HEK293 (cell line): ENCODE measurements at regions not wholly inside any gene's neighbourhood (a gene's known extent, or its start where the extent isn't known, plus 50 kb on each side); places are given as distances from the start of the nearest gene placed in this dataset.

Experiments
- CTCF ChIA-PET: fragments of 350-600 bp; formaldehyde crosslinking; extraction: SDS; loops from one replicate; lab custom pipeline; 2021; ENCODE audit warnings: antibody characterized with exemption; lab: Yijun Ruan, JAX
- POLR2A ChIA-PET: fragments of 300-600 bp; formaldehyde crosslinking; extraction: SDS; loops from one replicate; lab custom pipeline; 2020; ENCODE audit warnings: antibody characterized with exemption, inconsistent platforms; lab: Yijun Ruan, JAX
- H3K27ac ChIP-seq: fragments of 200-500 bp; sonication (Bioruptor generic); 2 replicates; pipeline ENCODE4 v1.5.1; 2014; ENCODE audit warnings: low read depth, low read length, control low read depth, inconsistent platforms; ENCODE audit errors: extremely low read depth
- H3K36me3 ChIP-seq, 2 experiments: fragments of 200-500 bp in 1 of 2; sonication (Bioruptor generic) in 1 of 2; 1 replicate in 1 of 2; 2 replicates in 1 of 2; pipeline ENCODE4 v1.5.1; 2014 to 2017; ENCODE audit warnings: inconsistent platforms in 2 of 2, low read length in 2 of 2; ENCODE audit not compliant: control insufficient read depth in 2 of 2, insufficient read depth in 1 of 2
- H3K4me1 ChIP-seq: fragments of 200-500 bp; sonication (Bioruptor generic); 2 replicates; pipeline ENCODE4 v1.5.1; 2014; ENCODE audit warnings: mild to moderate bottlenecking, low read length, inconsistent platforms; ENCODE audit not compliant: control insufficient read depth, insufficient read depth
- H3K4me3 ChIP-seq: 2 replicates; pipeline ENCODE4 v1.5.1; 2011; ENCODE audit warnings: low read depth, mild to moderate bottlenecking, control low read depth, low read length, moderate library complexity
- H3K9me3 ChIP-seq: fragments of 200-500 bp; sonication (Bioruptor generic); 2 replicates; pipeline ENCODE4 v1.5.1; 2014; ENCODE audit warnings: low read depth, low read length, inconsistent platforms; ENCODE audit not compliant: control insufficient read depth, insufficient read depth
- CTCF ChIP-seq: fragments of 450-650 bp; formaldehyde crosslinking; IDR thresholded peaks from 2 replicates; pipeline ENCODE4 v1.5.1; 2016; ENCODE audit warnings: missing biosample characterization, missing genetic modification characterization
- GLIS2 ChIP-seq: fragments of 450-650 bp; formaldehyde crosslinking; IDR thresholded peaks from 2 replicates; pipeline ENCODE4 v1.5.1; 2016; ENCODE audit warnings: missing biosample characterization, missing genetic modification characterization
- MEIS1 ChIP-seq: sonication (generic); formaldehyde crosslinking; IDR thresholded peaks from 2 replicates; pipeline ENCODE4 v1.8.1; 2022; ENCODE audit warnings: missing genetic modification reagents, mild to moderate bottlenecking, borderline replicate concordance
- MZF1 ChIP-seq: fragments of 450-650 bp; formaldehyde crosslinking; IDR thresholded peaks from 2 replicates; pipeline ENCODE4 v1.5.1; 2017; ENCODE audit warnings: missing biosample characterization, missing genetic modification characterization, borderline replicate concordance
- SP7 ChIP-seq: fragments of 450-650 bp; formaldehyde crosslinking; IDR thresholded peaks from 2 replicates; pipeline ENCODE4 v1.5.1; 2016; ENCODE audit warnings: missing biosample characterization, missing genetic modification characterization
- WT1 ChIP-seq: fragments of 450-650 bp; formaldehyde crosslinking; IDR thresholded peaks from 2 replicates; pipeline ENCODE4 v1.5.1; 2016; ENCODE audit warnings: missing biosample characterization, missing genetic modification characterization
- ZBTB49 ChIP-seq: fragments of 450-650 bp; formaldehyde crosslinking; IDR thresholded peaks from 2 replicates; pipeline ENCODE4 v1.5.1; 2016; ENCODE audit warnings: missing biosample characterization, missing genetic modification characterization, low read depth
- ZFP41 ChIP-seq: fragments of 450-650 bp; formaldehyde crosslinking; IDR thresholded peaks from 2 replicates; pipeline ENCODE4 v1.5.1; 2016; ENCODE audit warnings: missing biosample characterization, missing genetic modification characterization, borderline replicate concordance
- ZNF132 ChIP-seq: fragments of 450-650 bp; formaldehyde crosslinking; IDR thresholded peaks from 2 replicates; pipeline ENCODE4 v1.5.1; 2017; ENCODE audit warnings: missing biosample characterization, missing genetic modification characterization, borderline replicate concordance
- ZNF148 ChIP-seq: fragments of 450-650 bp; formaldehyde crosslinking; IDR thresholded peaks from 2 replicates; pipeline ENCODE4 v1.5.0; 2017; ENCODE audit warnings: missing biosample characterization, missing genetic modification characterization, borderline replicate concordance
- ZNF214 ChIP-seq: fragments of 450-650 bp; formaldehyde crosslinking; IDR thresholded peaks from 2 replicates; pipeline ENCODE4 v1.5.1; 2017; ENCODE audit warnings: missing biosample characterization, mild to moderate bottlenecking, missing genetic modification characterization, borderline replicate concordance
- ZNF23 ChIP-seq: fragments of 450-650 bp; formaldehyde crosslinking; IDR thresholded peaks from 2 replicates; pipeline ENCODE4 v1.5.1; 2016; ENCODE audit warnings: missing biosample characterization, missing genetic modification characterization, borderline replicate concordance
- ZNF266 ChIP-seq: fragments of 450-650 bp; formaldehyde crosslinking; IDR thresholded peaks from 2 replicates; pipeline ENCODE4 v1.5.1; 2016; ENCODE audit warnings: missing biosample characterization, missing genetic modification characterization, low read depth
- ZNF302 ChIP-seq: fragments of 450-650 bp; formaldehyde crosslinking; IDR thresholded peaks from 2 replicates; pipeline ENCODE4 v1.5.1; 2016; ENCODE audit warnings: missing biosample characterization, missing genetic modification characterization, low read depth
- ZNF324 ChIP-seq: fragments of 450-650 bp; formaldehyde crosslinking; IDR thresholded peaks from 2 replicates; pipeline ENCODE4 v1.5.1; 2016; ENCODE audit warnings: missing biosample characterization, missing genetic modification characterization
- ZNF362 ChIP-seq: fragments of 450-650 bp; formaldehyde crosslinking; IDR thresholded peaks from 2 replicates; pipeline ENCODE4 v1.5.1; 2016; ENCODE audit warnings: missing biosample characterization, missing genetic modification characterization
- ZNF37A ChIP-seq: fragments of 450-650 bp; IDR thresholded peaks from 2 replicates; pipeline ENCODE4 v1.5.1; 2018; ENCODE audit warnings: missing biosample characterization, missing genetic modification characterization
- ZNF416 ChIP-seq: fragments of 450-650 bp; formaldehyde crosslinking; IDR thresholded peaks from 2 replicates; pipeline ENCODE4 v1.5.1; 2016; ENCODE audit warnings: missing biosample characterization, missing genetic modification characterization
- ZNF501 ChIP-seq: fragments of 450-650 bp; formaldehyde crosslinking; IDR thresholded peaks from 2 replicates; pipeline ENCODE4 v1.5.1; 2016; ENCODE audit warnings: missing biosample characterization, missing genetic modification characterization
- ZNF585B ChIP-seq: fragments of 450-650 bp; formaldehyde crosslinking; IDR thresholded peaks from 2 replicates; pipeline ENCODE4 v1.5.1; 2016; ENCODE audit warnings: missing biosample characterization, missing genetic modification characterization
- ZNF600 ChIP-seq: fragments of 450-650 bp; formaldehyde crosslinking; IDR thresholded peaks from 2 replicates; pipeline ENCODE4 v1.5.1; 2016; ENCODE audit warnings: missing biosample characterization, missing genetic modification characterization
- ZNF610 ChIP-seq: fragments of 450-650 bp; formaldehyde crosslinking; IDR thresholded peaks from 2 replicates; pipeline ENCODE4 v1.5.1; 2016; ENCODE audit warnings: missing biosample characterization, missing genetic modification characterization, borderline replicate concordance
- ZNF629 ChIP-seq: fragments of 450-650 bp; formaldehyde crosslinking; IDR thresholded peaks from 2 replicates; pipeline ENCODE4 v1.5.1; 2017; ENCODE audit warnings: missing biosample characterization, missing genetic modification characterization
- ZNF654 ChIP-seq: fragments of 450-650 bp; formaldehyde crosslinking; IDR thresholded peaks from 2 replicates; pipeline ENCODE4 v1.5.1; 2016; ENCODE audit warnings: low read depth, missing biosample characterization, missing genetic modification characterization
- ZNF660 ChIP-seq: fragments of 450-650 bp; IDR thresholded peaks from 2 replicates; pipeline ENCODE4 v1.5.1; 2018; ENCODE audit warnings: missing biosample characterization, mild to moderate bottlenecking, missing genetic modification characterization
- ZNF664 ChIP-seq: fragments of 450-650 bp; formaldehyde crosslinking; IDR thresholded peaks from 2 replicates; pipeline ENCODE4 v1.5.1; 2016; ENCODE audit warnings: missing biosample characterization, missing genetic modification characterization
- ZNF704 ChIP-seq: fragments of 450-650 bp; formaldehyde crosslinking; IDR thresholded peaks from 2 replicates; pipeline ENCODE4 v1.5.1; 2016; ENCODE audit warnings: missing biosample characterization, missing genetic modification characterization
- ZNF785 ChIP-seq: fragments of 450-650 bp; formaldehyde crosslinking; IDR thresholded peaks from 2 replicates; pipeline ENCODE4 v1.5.1; 2016; ENCODE audit warnings: missing biosample characterization, missing genetic modification characterization
- ZNF830 ChIP-seq: fragments of 450-650 bp; IDR thresholded peaks from 2 replicates; pipeline ENCODE4 v1.5.0; 2018; ENCODE audit warnings: missing biosample characterization, missing genetic modification characterization, low read depth, mild to moderate bottlenecking, moderate library complexity
- ZNF843 ChIP-seq: fragments of 450-650 bp; formaldehyde crosslinking; IDR thresholded peaks from 2 replicates; pipeline ENCODE4 v1.5.1; 2016; ENCODE audit warnings: missing biosample characterization, missing genetic modification characterization

GRCh38 chr5:91499943-91500531 lies 116.9 kb upstream of the ARRDC3 start:
- H3K4me3 ChIP-seq: no peak overlapping the region
- H3K4me1 ChIP-seq: no peaks in the 10 kb centered on the region
- no peaks in the 10 kb centered on the region for H3K9me3 ChIP-seq
- H3K27ac ChIP-seq: no peak overlapping the region
- H3K36me3 ChIP-seq: no peaks in the 10 kb centered on the region
- ChIA-PET POLR2A (no interaction called here), CTCF (interaction anchor here (0.6 to 1.7 kb wide), 11 partner anchors 8 to 1019 kb away, joined by 3 to 7 read pairs (median 3); no protein-coding TSS in a partner anchor)
- TF ChIP-seq ZBTB49: no peak
- TF ChIP-seq ZNF324 (tag by site-specific recombination): no peak
- TF ChIP-seq ZNF23: no peak
- peak; percentile 48; the same call in 1 of the 2 replicates for TF ChIP-seq CTCF
- TF ChIP-seq ZNF830 (tag by site-specific recombination): no peak
- no peak for TF ChIP-seq ZNF843 (tag by site-specific recombination)
- TF ChIP-seq ZNF585B (tag by site-specific recombination): no peak
- no peak for TF ChIP-seq MZF1 (tag by site-specific recombination)
- TF ChIP-seq ZNF362 (tag by site-specific recombination): peak; percentile 86
- TF ChIP-seq ZNF266 (tag by site-specific recombination): no peak
- TF ChIP-seq ZNF610 (tag by site-specific recombination): no peak
- no peak for TF ChIP-seq GLIS2 (tag by site-specific recombination)
- TF ChIP-seq ZNF416 (tag by site-specific recombination): no peak
- TF ChIP-seq ZNF148 (tag by site-specific recombination): no peak
- TF ChIP-seq ZNF785 (tag by site-specific recombination): no peak
- TF ChIP-seq ZNF214: no peak
- no peak for TF ChIP-seq ZNF600 (tag by site-specific recombination)
- TF ChIP-seq ZNF654 (tag by site-specific recombination): peak; percentile 93
- no peak for TF ChIP-seq ZNF132 (tag by site-specific recombination)
- TF ChIP-seq MEIS1 (CRISPR knock-in tag): no peak
- no peak for TF ChIP-seq ZNF704
- no peak for TF ChIP-seq ZNF629 (tag by site-specific recombination)
- no peak for TF ChIP-seq ZNF302 (tag by site-specific recombination)
- no peak for TF ChIP-seq ZNF501 (tag by site-specific recombination)
- no peak for TF ChIP-seq ZNF664 (tag by site-specific recombination)
- no peak for TF ChIP-seq ZFP41 (tag by site-specific recombination)
- no peak for TF ChIP-seq ZNF37A (tag by site-specific recombination)
- TF ChIP-seq SP7: no peak
- TF ChIP-seq ZNF660 (tag by site-specific recombination): 0 out of 2 replicates have a peak, but pooled peaks have one; percentile 26
- no peak for TF ChIP-seq WT1
